ENCODE measurements at regions not wholly inside any gene's neighbourhood (a gene's known extent, or its start where the extent isn't known, plus 50 kb on each side); places are given as distances from the start of the nearest gene placed in this dataset.

- H3K4me3 ChIP-seq = no peak overlapping the region
- no peak overlapping the region for H3K27ac ChIP-seq
- H3K36me3 ChIP-seq = no peaks in the 10 kb centered on the region
- peaks cover 0 to 30% of the 10 kb centered on the region in 2 donors for H3K27me3 ChIP-seq
- DNase-seq = no peak
- TF ChIP-seq, protein P1, sequence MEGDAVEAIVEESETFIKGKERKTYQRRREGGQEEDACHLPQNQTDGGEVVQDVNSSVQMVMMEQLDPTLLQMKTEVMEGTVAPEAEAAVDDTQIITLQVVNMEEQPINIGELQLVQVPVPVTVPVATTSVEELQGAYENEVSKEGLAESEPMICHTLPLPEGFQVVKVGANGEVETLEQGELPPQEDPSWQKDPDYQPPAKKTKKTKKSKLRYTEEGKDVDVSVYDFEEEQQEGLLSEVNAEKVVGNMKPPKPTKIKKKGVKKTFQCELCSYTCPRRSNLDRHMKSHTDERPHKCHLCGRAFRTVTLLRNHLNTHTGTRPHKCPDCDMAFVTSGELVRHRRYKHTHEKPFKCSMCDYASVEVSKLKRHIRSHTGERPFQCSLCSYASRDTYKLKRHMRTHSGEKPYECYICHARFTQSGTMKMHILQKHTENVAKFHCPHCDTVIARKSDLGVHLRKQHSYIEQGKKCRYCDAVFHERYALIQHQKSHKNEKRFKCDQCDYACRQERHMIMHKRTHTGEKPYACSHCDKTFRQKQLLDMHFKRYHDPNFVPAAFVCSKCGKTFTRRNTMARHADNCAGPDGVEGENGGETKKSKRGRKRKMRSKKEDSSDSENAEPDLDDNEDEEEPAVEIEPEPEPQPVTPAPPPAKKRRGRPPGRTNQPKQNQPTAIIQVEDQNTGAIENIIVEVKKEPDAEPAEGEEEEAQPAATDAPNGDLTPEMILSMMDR (IDR thresholded peaks at IDR 0.05) = no peak
- intact Hi-C loops (cut with DNase I; ENCODE audit: low total_unique reads) = no loop called here
- H3K9me3 ChIP-seq = peaks cover 0 to 6% (median 6%) of the 10 kb centered on the region in 3 donors
- H3K4me1 ChIP-seq = no peaks in the 10 kb centered on the region
These were observed 90.6 kb upstream of the PCBD1 start for GRCh38 chr10:70978816-70979480.

- no peaks in the 10 kb centered on the region for H3K36me3 ChIP-seq
- no peaks in the 10 kb centered on the region for H3K4me1 ChIP-seq
- H3K27ac ChIP-seq = no peak overlapping the region
- H3K27me3 ChIP-seq = peaks cover 0 to 30% of the 10 kb centered on the region in 2 donors
- H3K9me3 ChIP-seq = peaks cover 0 to 6% (median 6%) of the 10 kb centered on the region in 3 donors
- intact Hi-C loops (cut with DNase I; ENCODE audit: low total_unique reads) = no loop called here
- TF ChIP-seq, protein P1 (IDR thresholded peaks at IDR 0.05) = no peak
- H3K4me3 ChIP-seq = no peak overlapping the region
- DNase-seq = no peak
These were observed 92.3 kb upstream of the PCBD1 start for GRCh38 chr10:70980687-70981086.

DNA sequence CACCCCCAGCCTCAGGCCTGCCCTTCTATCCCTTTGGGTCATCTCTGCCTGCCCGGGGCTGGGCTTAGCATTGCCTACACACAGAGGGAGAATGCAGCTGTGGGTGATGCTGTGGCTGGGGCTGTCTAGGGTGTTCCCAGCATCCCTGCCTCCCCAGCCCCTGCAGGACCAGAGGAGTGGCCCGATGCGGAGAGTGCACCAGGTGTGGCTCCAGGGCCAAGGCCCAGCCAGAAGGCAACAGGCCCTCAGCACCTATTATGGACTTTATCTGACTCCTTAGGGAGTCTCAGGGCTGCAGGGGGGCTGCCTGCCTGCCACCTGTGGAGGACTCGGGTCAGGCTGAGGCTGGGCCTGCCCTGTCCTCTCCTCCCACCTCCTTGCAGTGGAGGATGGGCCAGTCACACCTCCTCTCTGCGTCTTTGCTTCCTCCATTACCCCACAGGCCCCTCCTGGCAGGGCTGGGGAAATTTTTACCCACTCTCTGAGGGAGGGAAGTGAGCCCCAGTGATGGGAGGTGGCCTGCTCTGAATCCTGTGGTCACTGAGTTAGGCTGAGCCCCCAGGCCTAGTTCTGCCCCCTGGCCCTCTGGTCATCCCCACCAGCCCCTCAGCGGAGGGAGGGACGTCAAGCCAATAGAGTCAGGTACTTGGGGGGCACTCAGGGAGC, 92.9 kb upstream of the PCBD1 start:
- peaks cover 0 to 6% (median 6%) of the 10 kb centered on the region in 3 donors for H3K9me3 ChIP-seq
- H3K27me3 ChIP-seq = peaks cover 0 to 30% of the 10 kb centered on the region in 2 donors
- H3K4me1 ChIP-seq = no peaks in the 10 kb centered on the region
- intact Hi-C loops (cut with DNase I; ENCODE audit: low total_unique reads) = no loop called here
- H3K36me3 ChIP-seq = no peaks in the 10 kb centered on the region
- TF ChIP-seq, protein P1 (IDR thresholded peaks at IDR 0.05) = no peak
- H3K4me3 ChIP-seq = no peak overlapping the region
- DNase-seq = no peak
- no peak overlapping the region for H3K27ac ChIP-seq

DNA sequence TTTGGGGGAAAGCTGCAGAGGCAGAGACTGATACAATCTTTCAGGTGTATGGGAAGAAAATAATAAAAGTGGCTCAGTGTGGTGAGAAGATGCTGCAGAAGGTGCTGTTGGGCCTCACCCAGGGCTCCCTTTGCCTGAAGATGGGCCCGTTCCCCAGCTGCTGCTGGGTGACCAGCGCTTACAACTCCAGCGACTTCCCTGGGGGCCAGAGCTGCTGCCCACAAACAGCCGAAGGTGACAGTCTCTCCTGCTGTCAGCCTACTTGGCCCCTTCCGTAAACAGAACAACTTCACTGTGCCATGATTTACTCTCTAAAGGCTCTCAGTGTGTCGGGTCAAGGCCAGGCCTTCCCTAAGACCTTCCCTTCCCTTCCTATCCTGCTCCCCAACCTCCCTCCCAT, 93.6 kb upstream of the PCBD1 start:
- Histone ChIP-seq H3K27me3 (peaks cover 0 to 30% of the 10 kb centered on the region in 2 donors), H3K36me3 (no peaks in the 10 kb centered on the region), H3K4me3 (no peak overlapping the region), H3K9me3 (peaks cover 0 to 6% (median 6%) of the 10 kb centered on the region in 3 donors), H3K27ac (no peak overlapping the region), H3K4me1 (no peaks in the 10 kb centered on the region)
- TF ChIP-seq, protein P1 (IDR thresholded peaks at IDR 0.05) = no peak
- intact Hi-C loops (cut with DNase I; ENCODE audit: low total_unique reads) = no loop called here
- DNase-seq = no peak

- DNase-seq = no peak
- TF ChIP-seq, protein P1 (IDR thresholded peaks at IDR 0.05) = no peak
- intact Hi-C loops (cut with DNase I; ENCODE audit: low total_unique reads) = no loop called here
- Histone ChIP-seq H3K27me3 (peaks cover 0 to 25% of the 10 kb centered on the region in 2 donors), H3K27ac (no peak overlapping the region), H3K4me1 (no peaks in the 10 kb centered on the region), H3K36me3 (no peaks in the 10 kb centered on the region), H3K4me3 (no peak overlapping the region), H3K9me3 (peaks cover 0 to 6% (median 6%) of the 10 kb centered on the region in 3 donors)
These were observed 94.1 kb upstream of the PCBD1 start for GRCh38 chr10:70982443-70982842.
